HPDE6-E6E7 (cell line): ENCODE measurements at regions not wholly inside any gene's neighbourhood (a gene's known extent, or its start where the extent isn't known, plus 50 kb on each side); places are given as distances from the start of the nearest gene placed in this dataset.

Source experiments
- DNase-seq: peaks from one replicate; pipeline ENCODE4 v3.0.0; 2011; ENCODE audit warnings: missing footprints; ENCODE audit errors: extremely low spot score

DNA sequence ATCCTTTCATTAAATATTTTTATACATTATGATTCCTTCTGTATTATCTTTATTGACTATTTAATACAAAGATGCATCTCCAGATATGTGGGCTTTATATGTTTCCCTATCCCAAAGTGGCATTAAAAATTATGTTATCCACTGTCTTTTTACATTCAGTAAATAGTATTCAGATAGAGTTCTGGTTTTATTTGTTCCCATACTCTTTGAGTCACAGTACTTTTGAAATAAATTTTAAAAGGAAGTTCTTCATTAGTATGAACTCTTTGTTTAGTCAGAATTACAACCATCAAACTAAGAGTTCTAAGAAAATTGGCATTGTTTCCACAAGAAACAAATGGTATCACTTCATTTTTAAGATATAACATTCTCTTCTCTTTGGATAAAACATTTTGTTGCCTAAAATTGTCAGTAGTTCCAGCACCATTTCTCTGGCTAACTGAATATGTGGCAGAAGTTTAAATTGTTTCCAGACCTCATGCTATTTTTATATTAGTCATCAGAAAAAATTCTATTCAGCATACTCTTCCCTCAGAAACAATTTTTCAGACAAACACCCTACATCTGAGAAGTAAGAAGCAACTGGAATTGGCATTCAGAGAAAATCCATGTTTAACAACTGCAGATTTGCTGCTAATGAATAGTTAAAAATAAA is 88.5 kb upstream of the COL5A2 start:
- no peak for DNase-seq

DNA sequence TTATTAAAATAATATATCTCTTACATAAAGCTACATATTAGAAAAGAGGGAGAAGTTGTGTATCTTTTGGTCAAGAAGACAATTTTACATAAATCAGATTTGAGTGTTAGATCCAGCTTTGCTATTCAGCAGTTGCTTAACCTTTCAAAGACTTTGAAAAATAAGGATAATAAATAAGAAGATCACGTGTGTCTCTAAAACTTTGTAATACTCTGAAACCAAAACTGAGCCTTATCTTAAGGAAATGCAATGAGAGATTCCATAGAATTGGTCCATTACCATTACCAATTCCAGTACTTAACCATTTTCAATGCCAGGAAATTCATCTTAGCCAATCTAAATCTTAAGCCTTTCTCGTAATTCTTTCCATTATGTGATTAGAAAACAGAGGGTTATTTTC is 89.2 kb upstream of the COL5A2 start:
- no peak for DNase-seq

DNA sequence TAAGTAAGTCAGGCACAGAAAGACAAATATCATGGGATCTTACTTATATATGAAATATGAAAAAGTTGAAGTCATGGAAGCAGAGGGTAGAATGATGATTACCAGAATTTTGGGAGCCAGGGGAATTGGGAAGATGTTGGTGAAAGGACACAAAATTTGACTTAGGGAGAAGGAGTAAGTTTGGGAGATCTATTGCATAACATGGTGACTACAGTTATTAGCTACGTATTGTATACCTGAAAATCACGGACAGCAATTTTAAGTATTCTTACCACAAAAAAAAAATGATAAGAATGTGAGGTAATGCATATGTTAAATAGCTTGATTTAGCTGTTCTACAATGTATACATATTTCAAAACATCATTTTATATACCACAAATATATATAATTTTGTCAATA is 94.2 kb upstream of the COL5A2 start:
- DNase-seq = no peak

GRCh38 chr2:189274361-189274760 is 94.8 kb upstream of the COL5A2 start:
- no peak for DNase-seq

GRCh38 chr2:189276277-189276676 is 96.7 kb upstream of the COL5A2 start:
- DNase-seq = peak; percentile 12

DNA sequence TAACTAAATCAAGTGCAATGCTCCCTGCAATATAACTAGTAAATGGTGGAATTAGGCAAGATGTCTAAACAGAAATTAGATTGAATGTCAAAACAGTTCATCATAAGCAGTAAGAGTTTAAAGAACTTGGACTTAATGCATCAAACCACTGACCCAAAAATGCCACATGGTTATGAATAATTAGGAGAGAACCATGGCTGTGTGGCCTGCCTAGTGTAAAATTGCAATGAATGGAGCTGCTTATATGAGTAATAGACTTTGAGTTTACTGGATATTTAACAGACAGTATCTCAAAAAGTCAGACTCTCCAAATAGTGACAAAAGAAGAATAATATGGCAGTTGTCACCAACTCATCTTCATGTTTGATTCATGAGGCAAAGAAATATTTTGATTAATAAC is 101.6 kb upstream of the COL5A2 start:
- DNase-seq = no peak

DNA sequence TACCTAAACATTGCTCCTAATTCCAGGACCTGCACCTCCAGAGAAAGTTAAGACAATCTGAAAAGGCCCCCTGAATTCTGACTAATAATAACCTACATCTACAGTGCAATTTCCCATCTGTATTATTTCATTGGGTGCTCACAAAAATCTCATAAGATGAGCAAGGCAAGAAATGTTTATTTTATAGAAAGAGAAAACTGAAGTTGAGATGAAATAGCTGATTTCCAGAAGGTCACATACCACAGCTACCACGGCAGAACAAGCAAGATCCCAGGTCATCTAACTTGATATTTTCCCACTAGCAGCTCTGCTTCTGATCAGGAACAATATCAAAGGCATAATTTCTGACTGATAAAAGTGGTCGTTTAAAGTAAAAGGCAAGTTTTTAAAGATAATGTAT is 105.8 kb upstream of the COL5A2 start:
- no peak for DNase-seq

GRCh38 chr2:189285962-189286645 is 106.5 kb upstream of the COL5A2 start:
- DNase-seq = no peak

- no peak for DNase-seq
Observed at GRCh38 chr2:189287363-189287762, 107.8 kb upstream of the COL5A2 start.

DNA sequence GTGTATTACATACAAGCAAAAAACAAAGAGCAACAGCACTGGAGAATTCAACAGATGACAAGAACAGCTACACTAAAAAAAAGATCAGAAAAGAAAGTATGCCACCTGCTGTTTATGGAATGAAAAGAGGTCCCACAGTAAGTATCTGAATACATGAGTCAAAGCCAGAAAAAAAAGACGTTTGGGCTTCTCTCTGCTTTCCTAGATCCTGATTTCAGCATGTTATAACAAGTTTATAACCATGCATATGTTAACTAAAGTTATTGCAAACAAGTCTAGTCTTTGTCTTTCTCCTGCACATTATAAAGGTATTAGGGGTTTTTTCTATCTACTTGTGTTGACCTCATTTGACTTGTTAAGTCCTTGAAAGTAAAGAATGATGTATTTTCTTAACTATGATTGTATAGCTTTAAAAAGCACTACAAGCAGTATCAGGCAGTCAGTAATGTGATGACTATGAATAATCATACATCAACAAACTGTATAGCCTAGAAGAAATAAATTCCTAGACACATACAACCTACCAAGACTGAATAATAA is 108.5 kb upstream of the COL5A2 start:
- DNase-seq = peak; percentile 37

- DNase-seq = no peak
Observed at GRCh38 chr2:189291460-189291859, 111.9 kb upstream of the COL5A2 start.

DNA sequence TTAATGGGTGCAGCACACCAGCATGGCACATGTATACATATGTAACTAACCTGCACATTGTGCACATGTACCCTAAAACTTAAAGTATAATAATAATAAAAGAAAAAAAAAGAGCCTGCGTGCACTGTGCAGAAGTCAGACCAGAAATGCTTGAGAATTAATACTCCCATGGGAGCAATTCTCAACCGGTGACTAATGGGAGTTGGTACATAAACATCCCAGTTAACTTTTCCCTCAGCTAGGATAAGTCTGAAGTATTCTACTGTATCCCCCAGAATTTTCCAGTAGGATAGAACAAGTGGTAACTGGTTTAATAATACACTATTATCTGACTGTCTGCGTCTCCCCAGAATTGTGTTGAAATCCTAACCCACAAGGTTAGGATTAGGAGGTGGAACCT is 113.6 kb upstream of the COL5A2 start:
- DNase-seq = no peak

DNA sequence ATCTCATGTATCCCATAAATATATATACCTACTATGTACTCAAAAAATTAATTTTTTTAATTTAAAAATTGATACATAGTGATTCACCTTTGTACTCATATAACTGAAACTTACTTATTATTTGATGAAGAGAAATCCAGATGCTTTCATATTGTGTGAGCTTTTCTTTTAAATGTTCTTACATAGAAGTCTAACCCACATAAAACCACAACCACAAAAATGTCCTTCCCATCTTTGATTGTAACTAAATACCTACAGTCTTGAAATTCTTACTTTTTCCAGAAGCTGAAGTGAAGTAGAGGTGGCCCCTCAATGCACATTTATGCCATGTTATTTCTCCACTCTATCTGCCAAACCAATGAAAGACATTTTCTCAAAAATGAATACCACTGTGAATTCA is 117.9 kb upstream of the COL5A2 start:
- no peak for DNase-seq

DNA sequence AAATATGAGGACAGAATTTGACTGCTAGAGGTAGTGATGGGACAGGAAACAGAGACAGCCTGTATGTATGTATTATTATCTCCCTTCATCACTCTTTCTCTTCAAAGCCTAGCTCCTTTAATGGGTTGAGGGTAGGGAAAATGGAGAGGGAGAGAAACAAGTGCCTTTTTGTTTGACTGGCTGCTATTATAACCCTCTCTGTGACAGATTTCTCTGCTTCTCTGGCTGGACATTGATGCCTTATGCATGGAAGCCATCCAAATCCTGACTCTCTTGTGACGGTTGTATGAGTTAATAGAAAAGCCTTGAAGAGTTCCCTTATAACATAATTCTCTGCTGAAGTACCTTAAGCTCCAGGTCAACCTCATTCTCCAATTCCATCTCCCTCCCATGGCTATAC is 118.5 kb upstream of the COL5A2 start:
- DNase-seq = no peak

DNA sequence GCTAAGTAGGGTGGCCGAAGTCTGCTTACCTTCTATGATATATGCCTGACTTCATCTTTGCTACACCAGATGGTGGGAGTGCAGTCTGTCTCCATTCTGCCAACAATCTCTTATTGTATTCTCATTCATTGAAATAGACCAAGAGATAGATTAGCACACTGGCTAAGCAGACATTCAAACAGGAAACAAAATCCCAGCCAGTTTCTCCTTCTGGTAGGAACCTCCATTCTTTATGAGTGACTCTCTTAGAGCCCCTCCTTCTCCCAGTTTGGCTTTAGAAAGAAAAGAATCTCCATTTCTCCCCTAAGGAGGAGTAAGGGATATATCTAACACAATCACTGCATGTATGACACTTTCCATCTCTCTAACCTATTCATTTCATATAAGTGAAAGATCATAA is 118.9 kb upstream of the COL5A2 start:
- DNase-seq = no peak

DNA sequence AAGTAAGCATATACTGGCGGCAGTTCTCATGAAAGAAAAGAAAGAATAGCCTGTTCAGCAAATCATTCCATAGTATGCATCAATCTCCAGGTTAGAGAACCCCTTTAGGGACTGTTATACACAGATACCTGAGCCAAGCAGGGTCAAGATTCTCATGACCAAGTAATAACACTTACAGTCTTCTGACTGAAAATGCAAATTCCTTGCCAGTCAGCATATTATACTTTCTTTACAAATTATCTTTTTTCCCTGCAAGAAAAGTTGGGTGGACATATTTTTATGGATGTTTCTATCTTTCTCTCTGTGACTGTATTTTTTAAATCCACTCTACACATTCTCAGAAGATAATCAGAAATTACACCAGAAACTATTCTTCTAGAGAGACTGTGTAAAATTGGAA is 120.4 kb upstream of the COL5A2 start:
- no peak for DNase-seq

DNA sequence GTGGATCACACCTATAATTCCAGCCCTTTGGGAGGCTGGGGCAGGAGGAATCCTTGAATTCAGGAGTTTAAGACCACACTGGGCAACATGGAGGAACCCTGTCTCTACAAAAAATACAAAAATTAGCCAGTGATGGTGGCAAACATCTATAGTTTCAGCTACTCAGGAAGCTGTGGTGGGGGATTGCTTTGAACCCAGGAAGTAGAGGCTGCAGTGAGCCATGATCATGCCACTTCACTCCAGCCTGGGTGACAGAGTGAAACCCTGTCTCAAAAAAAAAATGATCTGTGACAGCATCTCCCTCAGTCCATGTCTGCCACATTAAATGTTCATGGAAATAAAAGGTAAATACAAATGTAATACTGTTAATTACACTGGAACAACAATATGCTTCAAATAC is 121.4 kb upstream of the COL5A2 start:
- no peak for DNase-seq

DNA sequence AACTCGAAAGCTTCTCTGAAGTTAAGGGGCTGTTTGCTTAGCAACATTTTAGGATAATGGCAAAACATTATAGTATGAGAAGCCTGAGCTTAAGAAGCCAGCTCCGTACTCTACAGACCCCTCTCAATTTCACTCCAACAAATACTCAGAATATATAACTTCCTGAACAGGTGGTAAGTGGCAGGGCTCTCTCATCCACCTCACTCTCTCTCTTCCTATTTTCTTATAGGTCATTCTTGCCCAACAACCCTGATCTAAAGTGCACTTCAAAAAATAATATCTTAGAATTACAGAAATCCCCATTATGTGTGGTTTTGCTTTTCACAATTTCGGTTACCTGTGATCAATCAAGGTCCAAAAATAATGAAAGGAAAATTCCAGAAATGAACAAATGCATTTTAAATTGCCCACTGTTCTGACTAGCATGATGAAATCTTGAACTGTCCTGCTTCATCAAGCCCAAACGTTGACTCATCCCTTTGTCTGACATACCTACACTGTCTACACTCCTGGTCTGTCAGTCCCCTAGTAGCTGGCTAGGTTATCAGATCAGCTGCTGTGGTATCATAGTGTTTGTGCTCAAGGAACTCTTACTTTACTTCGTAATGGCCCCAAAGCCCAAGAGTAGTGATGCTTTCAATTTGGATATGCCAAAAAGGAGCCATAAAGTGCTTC is 122.8 kb upstream of the COL5A2 start:
- DNase-seq = peak; percentile 50

DNA sequence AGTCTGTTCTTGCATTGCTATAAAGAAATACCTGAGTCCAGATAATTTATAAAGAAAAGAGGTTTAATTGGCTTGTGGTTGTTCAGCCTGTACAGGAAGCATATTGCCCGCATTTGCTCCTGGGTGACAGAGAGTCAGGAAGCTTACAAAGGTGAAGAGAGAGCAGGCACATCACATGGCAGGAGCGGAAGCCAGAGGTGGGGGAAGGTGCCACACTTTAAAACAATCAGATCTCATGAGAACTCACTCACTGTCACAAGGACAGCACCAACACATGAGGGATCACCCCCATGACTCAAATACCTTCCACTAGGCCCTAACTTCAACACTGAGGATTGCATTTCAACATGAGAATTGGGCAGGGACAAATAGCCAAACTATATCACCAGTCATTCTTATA is 124.8 kb upstream of the COL5A2 start:
- no peak for DNase-seq

DNA sequence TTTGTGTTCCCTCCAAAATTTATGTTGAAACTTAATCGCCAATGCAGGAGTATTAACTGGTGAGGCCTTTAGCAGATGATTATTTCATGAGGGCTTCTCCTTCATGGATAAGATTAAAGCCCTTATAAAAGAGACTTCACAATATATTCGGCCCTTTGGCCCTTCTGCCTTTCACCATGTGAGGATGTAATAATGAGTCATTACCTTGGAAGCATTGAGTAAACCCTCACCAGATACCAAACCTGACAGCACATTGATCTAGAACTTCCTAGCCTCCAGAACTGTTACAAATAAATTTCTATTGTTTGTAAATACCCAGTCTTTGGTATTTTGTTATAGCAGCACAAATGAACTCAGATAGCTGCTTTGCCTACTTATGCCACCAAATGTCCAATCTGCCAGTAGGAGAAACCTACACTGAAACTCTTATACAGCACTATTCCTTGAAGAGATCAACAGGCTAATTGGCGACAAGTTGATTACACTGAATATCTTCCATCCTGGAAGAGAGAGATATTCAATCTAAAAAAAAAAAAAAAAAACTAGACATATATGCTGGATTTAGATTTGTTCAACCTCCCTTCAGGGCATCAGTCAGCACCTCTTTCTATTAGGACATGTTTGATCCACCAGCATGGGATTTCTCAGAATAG is 125.9 kb upstream of the COL5A2 start:
- DNase-seq = no peak

DNA sequence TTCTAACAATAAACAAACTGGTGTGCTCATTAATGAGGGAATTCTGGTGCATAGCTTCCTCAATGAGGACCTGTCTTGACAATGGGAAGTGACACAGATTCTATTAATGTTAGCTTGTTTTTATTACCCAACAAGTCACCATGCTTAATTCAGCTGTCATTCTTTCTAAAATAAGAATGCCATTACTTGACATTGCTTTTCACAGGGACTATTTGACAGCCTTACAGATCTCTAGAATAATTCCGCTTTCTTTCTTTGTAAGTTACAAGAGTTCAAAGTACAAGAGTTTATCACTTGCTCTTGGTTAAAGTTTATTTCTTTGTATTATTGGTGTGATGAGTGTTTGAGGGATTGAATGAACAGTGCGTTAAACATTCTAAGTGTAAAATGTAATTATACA is 127.0 kb upstream of the COL5A2 start:
- no peak for DNase-seq

DNA sequence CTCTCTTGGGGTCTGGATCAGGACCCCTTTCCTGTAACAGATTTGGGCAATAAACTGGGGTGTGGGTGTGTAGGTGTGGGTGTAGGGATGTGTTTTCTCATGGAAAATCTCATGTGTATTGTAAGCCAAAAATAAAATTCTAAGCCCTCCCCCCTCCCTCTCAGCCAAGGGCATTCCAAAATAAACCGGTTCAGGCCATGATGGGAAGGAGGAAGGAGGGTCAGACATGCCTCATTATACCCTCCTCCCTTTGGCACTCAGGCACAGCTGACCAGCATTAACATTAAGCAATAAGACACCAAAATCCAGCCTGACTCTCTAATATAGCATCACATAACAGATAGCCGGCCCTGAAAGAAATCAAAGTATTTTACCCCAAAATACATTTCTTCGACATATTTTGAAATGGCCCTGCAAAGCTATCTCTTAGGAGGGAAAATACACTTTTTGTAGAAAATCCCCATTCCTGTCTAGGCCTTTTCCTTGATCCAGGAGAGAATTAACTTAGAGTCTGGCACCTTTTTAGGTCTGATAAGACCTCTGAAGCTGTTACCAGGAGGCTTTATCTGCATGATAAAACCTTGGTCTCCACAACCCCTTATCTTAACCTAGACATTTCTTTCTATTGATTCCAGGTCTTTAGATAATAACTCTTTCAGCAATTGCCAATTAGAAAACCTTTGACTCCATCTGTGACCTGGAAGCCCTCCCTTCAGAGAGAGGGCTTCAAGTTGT is 128.7 kb upstream of the COL5A2 start:
- no peak for DNase-seq
